ENCODE measurements at regions not wholly inside any gene's neighbourhood (a gene's known extent, or its start where the extent isn't known, plus 50 kb on each side); places are given as distances from the start of the nearest gene placed in this dataset.
"Not testable (repeated sequence)": the region's sequence is repeated elsewhere in the genome, so short reads cannot be mapped to it uniquely, and the experiment has no call there.

GRCh38 chr9:31040564-31040963 is 1343.9 kb upstream of the ACO1 start:
- no peak overlapping the region for H3K4me3 ChIP-seq (replicated peaks; ENCODE audit: low read depth, low read length)
- no peak for DNase-seq (ENCODE audit: low read depth)
- TF ChIP-seq CTCF (IDR thresholded peaks at IDR 0.05; ENCODE audit: low read length, missing control alignments): no peak

- DNase-seq (ENCODE audit: low read depth): no peak
- no peak for TF ChIP-seq CTCF (IDR thresholded peaks at IDR 0.05; ENCODE audit: low read length, missing control alignments)
- H3K4me3 ChIP-seq (replicated peaks; ENCODE audit: low read depth, low read length): no peak overlapping the region
Observed at GRCh38 chr9:31045810-31046209, 1338.6 kb upstream of the ACO1 start.

GRCh38 chr9:31061592-31061991 is 1322.9 kb upstream of the ACO1 start:
- H3K4me3 ChIP-seq (replicated peaks; ENCODE audit: low read depth, low read length); DNase-seq (ENCODE audit: low read depth): not testable (repeated sequence)

GRCh38 chr9:31065691-31066090 is 1318.8 kb upstream of the ACO1 start:
- no peak for TF ChIP-seq CTCF (IDR thresholded peaks at IDR 0.05; ENCODE audit: low read length, missing control alignments)

GRCh38 chr9:31067418-31067817 is 1317.0 kb upstream of the ACO1 start:
- no peak for TF ChIP-seq CTCF (IDR thresholded peaks at IDR 0.05; ENCODE audit: low read length, missing control alignments)
- H3K4me3 ChIP-seq (replicated peaks; ENCODE audit: low read depth, low read length): no peak overlapping the region
- no peak for DNase-seq (ENCODE audit: low read depth)

More at GRCh38 chr9:31065691-31066090, 1318.8 kb upstream of the ACO1 start:
- no peak for DNase-seq (ENCODE audit: low read depth)
- no peak overlapping the region for H3K4me3 ChIP-seq (replicated peaks; ENCODE audit: low read depth, low read length)

- no peak for DNase-seq (ENCODE audit: low read depth)
- H3K4me3 ChIP-seq (replicated peaks; ENCODE audit: low read depth, low read length): no peak overlapping the region
- TF ChIP-seq CTCF (IDR thresholded peaks at IDR 0.05; ENCODE audit: low read length, missing control alignments): no peak
Observed at GRCh38 chr9:31071606-31072286, 1312.7 kb upstream of the ACO1 start.

GRCh38 chr9:31078175-31078574 is 1306.3 kb upstream of the ACO1 start:
- no peak for TF ChIP-seq CTCF (IDR thresholded peaks at IDR 0.05; ENCODE audit: low read length, missing control alignments)
- no peak for DNase-seq (ENCODE audit: low read depth)

More at GRCh38 chr9:31078175-31078574, 1306.3 kb upstream of the ACO1 start:
- H3K4me3 ChIP-seq (replicated peaks; ENCODE audit: low read depth, low read length): no peak overlapping the region

All from fibroblast of pulmonary artery (primary cell).